OCI-LY7 (cell line): ENCODE measurements at regions not wholly inside any gene's neighbourhood (a gene's known extent, or its start where the extent isn't known, plus 50 kb on each side); places are given as distances from the start of the nearest gene placed in this dataset.

ENCODE experiments used
- EZH2phosphoT487 ChIP-seq: fragments of 200-600 bp; sonication (generic); IDR thresholded peaks from 2 replicates; pipeline ENCODE4 v1.6.1; 2018; ENCODE audit warnings: low read depth, borderline replicate concordance, mild to moderate bottlenecking, mixed run types, antibody characterized with exemption, low read length, moderate library complexity, mixed read lengths
- TF ChIP-seq, protein P1 (sequence below): fragments of 200-600 bp; sonication (generic); conservative IDR thresholded peaks from 2 replicates; pipeline ENCODE4 v1.5.1; 2014; ENCODE audit warnings: mild to moderate bottlenecking, antibody characterized with exemption, low read length, moderate library complexity, mixed read lengths

DNA sequence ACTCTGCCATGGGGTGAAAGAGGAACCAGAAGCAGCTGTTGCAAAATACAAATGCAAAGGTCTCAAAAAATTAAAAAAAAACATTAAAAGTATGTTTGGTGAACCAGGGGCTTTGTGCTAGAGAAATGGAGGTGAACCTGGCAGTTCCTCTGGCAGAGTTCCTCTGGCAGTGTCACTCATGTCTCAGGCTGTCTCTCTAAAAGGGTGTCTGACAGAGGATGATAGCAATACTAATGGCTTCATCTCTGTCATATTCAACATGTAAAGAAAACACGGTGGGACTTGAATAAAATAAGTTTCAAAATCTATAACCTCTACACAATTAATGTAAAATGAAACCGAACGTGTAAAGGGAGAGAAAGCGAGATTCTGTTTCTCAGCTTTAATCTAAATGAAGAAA, 375.7 kb upstream of the VWC2 start:
- TF ChIP-seq, protein P1, sequence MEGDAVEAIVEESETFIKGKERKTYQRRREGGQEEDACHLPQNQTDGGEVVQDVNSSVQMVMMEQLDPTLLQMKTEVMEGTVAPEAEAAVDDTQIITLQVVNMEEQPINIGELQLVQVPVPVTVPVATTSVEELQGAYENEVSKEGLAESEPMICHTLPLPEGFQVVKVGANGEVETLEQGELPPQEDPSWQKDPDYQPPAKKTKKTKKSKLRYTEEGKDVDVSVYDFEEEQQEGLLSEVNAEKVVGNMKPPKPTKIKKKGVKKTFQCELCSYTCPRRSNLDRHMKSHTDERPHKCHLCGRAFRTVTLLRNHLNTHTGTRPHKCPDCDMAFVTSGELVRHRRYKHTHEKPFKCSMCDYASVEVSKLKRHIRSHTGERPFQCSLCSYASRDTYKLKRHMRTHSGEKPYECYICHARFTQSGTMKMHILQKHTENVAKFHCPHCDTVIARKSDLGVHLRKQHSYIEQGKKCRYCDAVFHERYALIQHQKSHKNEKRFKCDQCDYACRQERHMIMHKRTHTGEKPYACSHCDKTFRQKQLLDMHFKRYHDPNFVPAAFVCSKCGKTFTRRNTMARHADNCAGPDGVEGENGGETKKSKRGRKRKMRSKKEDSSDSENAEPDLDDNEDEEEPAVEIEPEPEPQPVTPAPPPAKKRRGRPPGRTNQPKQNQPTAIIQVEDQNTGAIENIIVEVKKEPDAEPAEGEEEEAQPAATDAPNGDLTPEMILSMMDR: no peak
- no peak for TF ChIP-seq EZH2phosphoT487
